Activated CD4-positive, alpha-beta T cell treated with anti-CD3 and anti-CD28 coated beads, Interleukin-2, amount 50 U/mL, for 24 hours (primary cell): ENCODE measurements at regions not wholly inside any gene's neighbourhood (a gene's known extent, or its start where the extent isn't known, plus 50 kb on each side); places are given as distances from the start of the nearest gene placed in this dataset.

ENCODE experiments used
- DNase-seq, 2 donors: peaks; one replicate each; pipeline ENCODE4 v3.0.0-alpha.2; 2020; ENCODE audit warnings: low read depth in 1 of 2, low spot score in 1 of 2

- DNase-seq, result no peak
These were observed 104.1 kb upstream of the ITGA6 start for GRCh38 chr2:172323256-172323655.

GRCh38 chr2:172323861-172324597 is 103.4 kb upstream of the ITGA6 start:
- DNase-seq, result no peak

DNA sequence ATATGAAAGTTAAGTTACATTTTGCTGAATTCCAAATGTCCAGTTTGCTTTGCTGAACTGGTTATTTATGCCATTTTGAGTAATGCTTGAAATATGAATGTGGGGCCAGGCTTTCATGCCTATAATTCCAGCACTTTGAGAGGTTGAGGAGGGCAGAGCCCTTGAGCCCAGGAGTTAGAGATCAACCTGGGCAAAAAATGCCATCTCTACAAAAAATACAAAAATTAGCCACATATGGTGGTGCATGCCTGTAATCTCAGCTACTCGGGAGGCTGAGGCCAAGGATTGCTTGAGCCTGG is 101.2 kb upstream of the ITGA6 start:
- no peak for DNase-seq

DNA sequence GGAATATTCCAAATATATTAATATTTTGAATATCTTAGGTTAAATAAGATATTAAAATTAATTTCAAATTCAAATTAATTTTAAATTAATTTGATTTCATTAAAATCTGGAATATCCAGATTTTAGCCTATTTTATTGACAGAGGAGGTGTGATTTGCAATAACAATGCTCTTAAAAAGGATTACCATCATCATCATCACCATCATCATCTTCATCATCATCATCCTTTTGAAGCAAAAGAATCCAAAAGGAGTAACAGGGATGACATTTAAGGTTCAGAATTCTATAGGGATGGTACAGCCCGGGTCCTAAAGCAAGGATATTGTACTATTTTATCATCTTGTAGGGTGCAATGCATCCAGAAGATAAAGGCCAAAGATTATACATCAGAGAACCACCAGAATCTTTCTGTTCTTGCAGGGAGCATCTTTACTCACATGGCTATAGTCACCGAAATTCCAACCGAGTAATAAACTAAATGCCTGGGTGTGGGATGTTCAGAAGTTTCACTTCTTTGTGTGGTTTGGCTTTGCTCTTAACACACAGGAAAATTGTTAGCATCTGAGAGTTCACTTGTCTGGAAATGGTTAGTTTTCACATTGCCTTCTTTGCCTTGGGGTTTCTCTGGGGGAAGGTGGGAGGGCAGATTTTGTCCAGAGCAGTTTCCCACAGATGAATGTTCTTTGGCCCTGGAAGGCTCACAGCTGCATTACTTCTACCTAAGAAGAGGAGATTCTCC is 99.1 kb upstream of the ITGA6 start:
- no peak for DNase-seq

GRCh38 chr2:172329416-172329773 is 98.0 kb upstream of the ITGA6 start:
- no peak for DNase-seq

GRCh38 chr2:172329774-172330671 is 97.4 kb upstream of the ITGA6 start:
- DNase-seq, result no peak

- no peak for DNase-seq
These were observed 94.9 kb upstream of the ITGA6 start for GRCh38 chr2:172332507-172332906.

DNA sequence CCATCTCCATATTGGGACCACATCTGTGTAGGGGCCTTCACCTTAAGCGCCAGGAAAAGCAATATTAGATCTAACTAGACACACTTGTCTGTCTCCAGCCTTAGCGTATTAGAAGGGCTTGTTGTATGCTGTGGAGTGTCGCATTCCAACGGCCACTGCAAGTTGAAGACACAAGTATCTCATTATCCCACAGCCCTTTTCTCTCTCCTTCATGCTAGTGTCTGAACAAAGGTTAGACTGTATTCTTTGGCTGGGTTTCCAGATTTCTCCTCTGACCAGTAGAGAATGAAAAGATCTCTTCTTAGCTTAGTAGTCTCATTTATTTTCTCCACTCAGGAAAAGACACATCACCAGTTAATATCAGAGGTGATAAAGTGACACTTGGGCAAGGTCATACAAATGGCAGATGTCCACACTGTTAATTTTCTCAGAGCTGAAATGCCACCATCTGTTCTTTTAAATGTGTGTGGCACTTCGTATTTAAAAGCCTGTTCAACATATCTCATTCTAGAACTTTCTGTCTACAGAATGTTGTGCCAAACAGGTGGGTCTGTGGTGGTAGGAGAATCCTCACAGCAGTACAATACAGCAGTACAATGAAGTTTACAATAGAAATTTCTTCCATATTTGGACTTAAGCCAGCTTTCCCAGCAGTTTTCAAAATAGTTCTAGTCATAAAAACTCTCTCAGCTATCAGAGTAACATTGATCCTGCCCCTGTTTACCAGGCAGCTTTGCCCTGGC is 94.0 kb upstream of the ITGA6 start:
- no peak for DNase-seq

DNA sequence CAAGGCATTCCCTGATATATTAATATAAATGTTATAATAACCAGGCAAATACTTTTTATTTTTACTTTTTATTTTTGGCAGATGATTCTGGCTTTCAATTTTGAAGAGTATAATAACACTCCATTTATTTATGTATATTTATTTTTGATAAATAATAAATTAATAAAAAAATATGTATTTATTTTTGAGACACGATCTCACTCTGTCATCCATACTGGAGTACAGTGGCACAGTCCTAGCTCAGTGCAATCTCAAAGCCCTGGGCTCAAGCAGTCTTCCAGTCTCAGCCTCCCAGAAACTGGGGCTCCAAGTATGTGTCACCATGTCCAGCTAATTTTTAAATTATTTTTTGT is 93.4 kb upstream of the ITGA6 start:
- no peak for DNase-seq

DNA sequence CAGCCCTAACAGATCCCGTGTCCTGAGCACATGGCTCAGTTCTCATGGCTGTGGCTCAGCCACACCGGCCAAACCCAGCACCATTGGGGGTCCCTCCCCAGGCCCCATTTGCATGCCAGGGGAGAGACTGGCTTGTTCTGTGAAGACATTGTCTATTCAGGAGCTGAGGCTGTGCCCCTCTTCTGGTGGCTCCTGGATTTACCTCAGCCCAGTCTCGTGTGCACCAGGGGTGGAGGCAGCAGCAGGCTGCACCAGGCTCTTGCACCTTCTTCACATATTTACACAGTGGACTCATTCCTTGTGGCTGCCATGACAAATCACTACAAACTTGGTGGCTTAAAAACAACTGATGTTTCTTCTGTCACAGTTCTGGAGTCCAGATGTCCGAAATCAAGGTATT is 92.4 kb upstream of the ITGA6 start:
- no peak for DNase-seq

DNA sequence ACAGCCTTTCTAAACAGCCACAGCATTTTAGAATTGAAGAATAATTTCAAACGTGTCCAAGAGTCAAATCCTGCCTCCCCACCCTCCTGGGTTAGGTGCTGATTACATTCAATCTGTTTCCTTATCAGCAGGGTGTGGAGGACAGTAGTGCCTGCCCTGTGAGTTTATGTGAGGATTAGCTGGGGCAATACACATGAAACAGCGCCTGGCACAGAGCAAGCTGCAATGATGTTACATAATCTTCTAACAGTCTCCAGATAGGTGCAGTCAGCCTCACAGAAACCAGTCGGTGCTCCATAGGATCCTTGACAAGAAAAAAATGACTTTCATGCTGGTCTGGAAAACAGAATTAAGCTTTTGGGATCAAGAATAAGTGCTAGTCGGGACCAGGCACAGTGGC is 91.7 kb upstream of the ITGA6 start:
- DNase-seq, result no peak

- no peak for DNase-seq
These were observed 90.7 kb upstream of the ITGA6 start for GRCh38 chr2:172336681-172337080.

DNA sequence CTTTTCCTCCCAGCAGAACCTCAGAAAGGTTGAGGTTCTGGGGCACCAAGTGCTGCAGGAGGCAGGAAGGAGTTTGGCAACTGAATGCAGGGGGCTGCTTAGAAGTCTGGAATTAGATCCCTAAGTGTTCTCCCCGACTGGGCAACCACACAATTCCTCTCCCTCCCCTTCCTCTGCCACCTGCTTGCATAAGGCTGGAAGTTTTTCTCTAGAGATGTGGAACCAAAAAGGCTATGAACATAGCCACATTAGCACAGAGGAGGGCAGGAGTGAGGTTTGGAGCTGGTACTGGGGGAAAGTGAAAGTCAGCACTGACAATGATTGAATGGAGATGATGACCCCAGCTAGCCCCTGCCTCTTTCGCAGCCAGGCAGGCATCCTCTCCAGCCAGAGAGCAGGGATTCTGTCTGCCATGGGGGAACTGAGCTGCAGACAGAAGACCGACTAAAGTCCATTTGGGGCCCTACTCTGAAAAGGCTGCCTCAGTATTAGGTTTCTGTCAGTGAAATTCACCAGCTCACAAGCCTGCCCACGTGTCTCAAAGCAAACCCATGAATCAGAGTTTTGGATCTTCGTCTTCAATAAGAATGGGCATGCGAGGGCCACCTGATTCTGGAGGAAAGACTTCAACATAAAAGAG is 87.9 kb upstream of the ITGA6 start:
- no peak for DNase-seq

GRCh38 chr2:172340394-172340793 is 87.0 kb upstream of the ITGA6 start:
- no peak for DNase-seq

- no peak for DNase-seq
These were observed 85.3 kb upstream of the ITGA6 start for GRCh38 chr2:172342078-172342477.

GRCh38 chr2:172342611-172343010 is 84.8 kb upstream of the ITGA6 start:
- no peak for DNase-seq

GRCh38 chr2:172344159-172344558 is 83.2 kb upstream of the ITGA6 start:
- no peak for DNase-seq

DNA sequence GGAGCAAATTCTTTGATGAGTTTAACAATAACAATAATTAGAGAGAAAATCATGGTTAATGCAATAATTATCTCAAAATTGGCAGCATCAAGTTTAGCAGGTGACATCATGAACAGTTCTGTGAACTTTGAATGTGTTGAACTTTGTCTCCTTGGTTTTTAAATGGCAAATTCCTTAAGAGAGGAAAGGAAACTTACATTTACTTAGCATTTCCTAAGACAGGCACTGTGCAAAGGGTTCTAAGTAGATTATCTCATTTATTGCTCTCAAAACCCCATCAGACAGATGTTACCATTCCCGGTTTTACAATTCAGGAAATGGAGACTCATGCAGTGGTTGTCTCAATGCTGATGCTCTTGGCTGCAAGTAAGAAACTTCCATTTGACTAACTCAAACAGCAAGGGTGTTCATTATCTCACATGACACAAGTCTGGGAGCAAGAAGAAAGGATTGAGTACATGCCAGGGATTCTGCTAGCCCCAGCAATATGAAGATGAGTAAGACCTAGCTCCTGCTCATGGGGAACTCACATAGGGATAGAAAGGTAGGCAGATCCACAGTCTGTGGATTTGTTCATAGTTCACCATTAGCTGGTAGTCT is 81.3 kb upstream of the ITGA6 start:
- no peak for DNase-seq

DNA sequence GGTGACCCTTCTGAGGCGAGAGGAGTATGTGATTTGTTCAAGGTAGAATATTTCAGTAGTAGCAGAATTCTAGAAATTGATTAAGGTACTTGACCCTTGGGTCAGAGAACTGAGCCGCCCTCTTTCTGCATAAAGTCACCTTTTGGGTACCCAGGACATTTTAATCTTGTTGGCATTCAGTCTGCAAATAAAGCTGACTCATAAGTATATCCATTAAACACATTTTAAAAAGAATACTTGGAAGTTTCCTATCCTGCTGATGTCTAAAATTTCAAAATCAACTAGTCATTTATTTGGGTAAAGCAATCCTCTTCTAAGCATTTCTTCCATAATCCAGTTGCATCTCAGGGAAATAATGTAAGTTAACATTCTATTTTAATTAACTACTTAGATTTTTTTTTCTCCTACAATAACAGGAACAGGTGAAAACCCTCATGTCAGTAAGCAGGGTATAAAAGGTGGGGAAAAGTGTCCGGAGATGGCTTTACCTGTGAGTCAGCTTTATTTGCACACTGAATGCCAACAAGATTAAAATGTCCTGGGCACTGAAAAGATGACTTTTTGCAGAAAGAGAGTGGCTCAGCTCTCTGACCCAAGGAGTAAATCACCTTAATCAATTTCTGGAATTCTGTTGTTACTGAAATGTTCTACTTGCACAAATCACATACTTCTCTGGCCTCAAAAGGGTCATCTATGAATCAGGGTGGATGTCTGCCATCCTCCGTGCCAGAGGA is 78.7 kb upstream of the ITGA6 start:
- DNase-seq, result no peak
